Naive thymus-derived CD4-positive, alpha-beta T cell (primary cell): ENCODE measurements at regions not wholly inside any gene's neighbourhood (a gene's known extent, or its start where the extent isn't known, plus 50 kb on each side); places are given as distances from the start of the nearest gene placed in this dataset.

Source experiments
- ATAC-seq: fragments of 150-1000 bp; cut with Tn5 transposase; 2 replicates; pipeline ENCODE4 v1.10.0; 2021; ENCODE audit warnings: mild to moderate bottlenecking, moderate library complexity
- CTCF ChIA-PET: fragments of 350-600 bp; sonication (Branson Sonifier 250); formaldehyde crosslinking; loops from one replicate; lab custom pipeline; 2021; ENCODE audit warnings: antibody characterized with exemption; lab: Charles Lee
- POLR2A ChIA-PET: fragments of 350-600 bp; sonication (Branson Sonifier 250); formaldehyde crosslinking; loops from one replicate; lab custom pipeline; 2021; ENCODE audit warnings: antibody characterized with exemption, inconsistent platforms; lab: Charles Lee
- DNase-seq, 9 donors: peaks; one replicate each; pipeline versions ENCODE4 v3.0.0 to v3.0.0-alpha.2; 2020 to 2022; ENCODE audit warnings: mixed read lengths in 1 of 9
- H3K27ac ChIP-seq: one replicate; pipeline ENCODE4 v1.7.0; 2013; ENCODE audit warnings: mild to moderate bottlenecking, low read depth, low read length, moderate library complexity
- H3K27me3 ChIP-seq, 2 donors: one replicate each; pipeline ENCODE4 v1.7.0; 2013; ENCODE audit warnings: low read length in 2 of 2, mild to moderate bottlenecking in 2 of 2, moderate library complexity in 2 of 2; ENCODE audit not compliant: control insufficient read depth in 2 of 2, insufficient read depth in 2 of 2
- H3K36me3 ChIP-seq, 3 experiments: 1 replicate in 2 of 3; 2 replicates in 1 of 3; pipeline ENCODE4 v1.7.0; 2013; ENCODE audit warnings: low read length in 3 of 3, mild to moderate bottlenecking in 3 of 3, moderate library complexity in 1 of 3; ENCODE audit not compliant: insufficient read depth in 3 of 3, control insufficient read depth in 2 of 3
- H3K4me1 ChIP-seq, 2 donors: one replicate each; pipeline ENCODE4 v1.7.0; 2013; ENCODE audit warnings: low read length in 2 of 2, mild to moderate bottlenecking in 2 of 2, moderate library complexity in 1 of 2; ENCODE audit not compliant: control insufficient read depth in 2 of 2, insufficient read depth in 2 of 2
- H3K4me3 ChIP-seq: 2 replicates; pipeline ENCODE4 v1.7.0; 2013; ENCODE audit warnings: mild to moderate bottlenecking, low read length
- H3K9me3 ChIP-seq, 3 experiments: 1 replicate in 2 of 3; 2 replicates in 1 of 3; pipeline ENCODE4 v1.7.0; 2013; ENCODE audit warnings: low read length in 3 of 3; ENCODE audit not compliant: control insufficient read depth in 2 of 3
- H3K27ac Mint-ChIP-seq, 9 donors: one replicate each; pipeline ENCODE4 v1.8.0; 2020 to 2022; ENCODE audit warnings: mixed read lengths in 9 of 9, mild to moderate bottlenecking in 8 of 9, moderate library complexity in 5 of 9, inconsistent platforms in 2 of 9
- H3K27me3 Mint-ChIP-seq, 5 donors: one replicate each; pipeline ENCODE4 v1.8.0; 2021 to 2022; ENCODE audit warnings: mixed read lengths in 5 of 5, mild to moderate bottlenecking in 1 of 5
- H3K36me3 Mint-ChIP-seq, 5 donors: one replicate each; pipeline ENCODE4 v1.8.0; 2020 to 2022; ENCODE audit warnings: mixed read lengths in 5 of 5, mild to moderate bottlenecking in 3 of 5, inconsistent platforms in 1 of 5
- H3K4me1 Mint-ChIP-seq, 7 donors: one replicate each; pipeline ENCODE4 v1.8.0; 2020 to 2022; ENCODE audit warnings: mixed read lengths in 7 of 7, mild to moderate bottlenecking in 3 of 7, inconsistent platforms in 1 of 7
- H3K4me3 Mint-ChIP-seq, 10 donors: one replicate each; pipeline ENCODE4 v1.8.0; 2020 to 2022; ENCODE audit warnings: mild to moderate bottlenecking in 10 of 10, mixed read lengths in 10 of 10, moderate library complexity in 6 of 10, inconsistent platforms in 2 of 10
- H3K9me3 Mint-ChIP-seq, 11 donors: one replicate each; pipeline ENCODE4 v1.8.0; 2020 to 2022; ENCODE audit warnings: mixed read lengths in 11 of 11, mild to moderate bottlenecking in 4 of 11, inconsistent platforms in 1 of 11, moderate library complexity in 1 of 11
- intact Hi-C, 2 donors: fragments of 100-400 bp; cut with micrococcal nuclease; formaldehyde crosslinking; loops; one replicate each; pipeline ENCODE4 v1.15.1; 2023

DNA sequence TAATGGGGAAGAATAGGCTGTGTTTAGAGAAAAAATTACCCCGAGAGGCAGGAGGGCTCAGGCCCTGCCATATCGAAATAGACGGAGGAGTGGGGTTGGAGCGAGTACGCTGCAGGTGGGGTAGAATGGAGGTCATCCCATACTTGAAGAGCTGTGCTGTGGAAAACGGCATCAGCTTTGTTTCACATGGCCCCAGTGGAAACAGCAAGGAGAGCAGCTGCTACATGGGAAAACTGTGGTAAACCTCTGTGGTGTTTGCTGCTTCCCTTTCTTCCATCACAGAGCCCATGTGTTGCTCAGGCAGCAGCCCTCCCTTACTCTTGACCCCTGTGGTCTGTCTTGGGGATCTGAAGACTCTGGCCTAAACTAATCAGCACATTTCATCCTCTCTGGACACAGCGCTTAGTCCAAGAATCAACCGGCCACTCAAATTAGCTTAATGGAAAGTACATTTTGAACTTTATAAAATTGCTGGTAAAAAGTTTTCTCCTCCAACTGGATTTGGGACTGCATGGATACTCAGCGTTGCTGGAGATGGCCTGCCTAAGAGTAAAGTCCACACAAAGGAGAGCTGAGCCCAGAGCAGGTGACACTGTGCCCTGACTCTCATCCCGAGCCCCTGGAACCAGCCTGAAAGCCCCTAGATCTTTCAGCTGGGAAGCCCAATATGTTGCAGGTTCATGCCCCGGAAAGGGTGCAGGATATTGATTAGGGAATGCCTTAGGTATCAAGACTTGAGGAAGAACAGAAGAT lies 127.1 kb upstream of the GADD45A start:
- no peaks in the 10 kb centered on the region for H3K27me3 ChIP-seq
- H3K36me3 ChIP-seq, result no peaks in the 10 kb centered on the region
- no peak overlapping the region for H3K4me3 Mint-ChIP-seq
- H3K4me3 ChIP-seq, result no peak overlapping the region
- H3K27ac Mint-ChIP-seq, result no peak overlapping the region
- intact Hi-C loops, result no loop called here
- DNase-seq, result no peak
- peaks cover 0 to 17% (median 5%) of the 10 kb centered on the region in 5 donors for H3K27me3 Mint-ChIP-seq
- ATAC-seq, result no peak
- H3K27ac ChIP-seq, result no peak overlapping the region
- ChIA-PET POLR2A (no interaction called here), CTCF (interaction anchor here (9.1 kb wide), 1 partner anchor 202 kb away, joined by 100 read pairs; no protein-coding TSS in a partner anchor)
- H3K36me3 Mint-ChIP-seq, result no peaks in the 10 kb centered on the region
- H3K4me1 Mint-ChIP-seq, result peaks cover 0 to 1% (median 0%) of the 10 kb centered on the region in 7 donors
- H3K9me3 Mint-ChIP-seq, result no peaks in the 10 kb centered on the region
- no peaks in the 10 kb centered on the region for H3K4me1 ChIP-seq
- no peaks in the 10 kb centered on the region for H3K9me3 ChIP-seq

DNA sequence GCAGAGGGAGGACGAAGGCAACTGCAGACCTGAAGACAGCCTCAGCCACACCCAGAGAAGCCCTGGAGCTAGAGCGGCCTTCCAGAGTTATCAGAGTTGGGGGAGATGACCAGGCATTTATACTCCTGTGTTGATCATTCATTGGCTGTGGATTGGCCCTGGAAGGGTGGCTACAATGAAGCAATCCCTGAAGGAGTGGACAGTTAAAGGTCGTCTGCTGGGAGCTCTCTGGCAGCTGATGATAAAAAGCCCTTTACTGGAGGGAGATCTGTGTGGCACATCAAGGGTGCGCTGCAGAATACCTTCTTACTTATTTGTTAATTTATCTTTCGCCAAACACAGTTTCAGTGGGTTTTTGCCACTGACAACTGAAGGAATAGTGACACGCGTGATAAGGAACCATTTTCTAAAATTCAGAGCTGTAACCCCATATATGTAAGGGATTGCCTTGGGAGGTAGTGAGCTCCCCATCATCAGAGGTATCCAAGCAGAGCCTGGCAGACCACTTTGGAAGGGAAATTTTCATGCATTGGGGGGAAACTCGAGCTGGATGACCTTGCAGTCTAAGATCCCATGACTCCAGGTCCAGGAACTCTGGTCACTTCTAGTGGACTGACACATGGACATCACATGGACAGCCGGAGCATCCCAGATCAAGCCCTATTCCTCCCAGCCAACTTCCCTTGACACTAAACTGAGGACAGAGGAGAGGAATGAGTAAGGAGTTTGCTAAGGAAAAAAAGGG lies 126.4 kb upstream of the GADD45A start:
- Mint-ChIP-seq H3K36me3 (no peaks in the 10 kb centered on the region), H3K4me1 (peaks cover 0 to 1% (median 0%) of the 10 kb centered on the region in 7 donors), H3K4me3 (no peak overlapping the region), H3K9me3 (no peaks in the 10 kb centered on the region), H3K27ac (no peak overlapping the region), H3K27me3 (peaks cover 0 to 16% (median 5%) of the 10 kb centered on the region in 5 donors)
- POLR2A ChIA-PET, result no interaction called here
- H3K4me1 ChIP-seq, result no peaks in the 10 kb centered on the region
- no peaks in the 10 kb centered on the region for H3K9me3 ChIP-seq
- H3K36me3 ChIP-seq, result no peaks in the 10 kb centered on the region
- CTCF ChIA-PET, result interaction anchor here (9.1 kb wide), 1 partner anchor 201 kb away, joined by 100 read pairs; no protein-coding TSS in a partner anchor
- no peak overlapping the region for H3K4me3 ChIP-seq
- no peaks in the 10 kb centered on the region for H3K27me3 ChIP-seq
- no peak overlapping the region for H3K27ac ChIP-seq
- DNase-seq (no peak), ATAC-seq (no peak)
- intact Hi-C loops, result no loop called here

DNA sequence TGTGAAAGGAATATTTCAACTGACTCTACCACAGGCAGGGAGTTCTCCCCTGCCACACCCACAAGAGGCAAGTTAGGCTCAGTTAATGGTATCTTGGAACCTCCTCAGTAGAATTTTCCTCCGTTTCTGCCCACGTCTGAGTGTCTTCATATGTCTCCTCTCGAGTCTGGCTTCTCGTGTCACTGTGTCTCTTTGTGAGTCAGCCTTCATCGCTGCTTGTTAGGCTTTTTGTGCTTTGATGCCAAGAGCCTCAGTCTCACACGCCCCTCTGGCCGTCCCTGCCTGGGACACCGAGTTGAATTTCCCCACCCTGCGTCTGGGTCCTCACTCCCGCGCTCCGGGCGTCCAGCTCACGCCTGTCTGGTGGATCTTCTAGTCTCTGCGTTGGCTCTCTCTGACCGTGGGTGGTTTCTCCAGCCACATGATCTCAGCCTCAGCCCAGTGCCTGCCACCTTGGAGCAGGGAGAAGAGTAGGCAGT lies 125.7 kb upstream of the GADD45A start:
- no peaks in the 10 kb centered on the region for H3K9me3 ChIP-seq
- no peaks in the 10 kb centered on the region for H3K4me1 ChIP-seq
- H3K4me3 Mint-ChIP-seq, result no peak overlapping the region
- ATAC-seq (no peak), DNase-seq (no peak)
- intact Hi-C loops, result no loop called here
- H3K36me3 ChIP-seq, result no peaks in the 10 kb centered on the region
- H3K27ac ChIP-seq, result no peak overlapping the region
- no peak overlapping the region for H3K27ac Mint-ChIP-seq
- peaks cover 0 to 3% (median 0%) of the 10 kb centered on the region in 7 donors for H3K4me1 Mint-ChIP-seq
- no peaks in the 10 kb centered on the region for H3K27me3 ChIP-seq
- H3K27me3 Mint-ChIP-seq, result peaks cover 0 to 16% (median 5%) of the 10 kb centered on the region in 5 donors
- POLR2A ChIA-PET, result no interaction called here
- no peaks in the 10 kb centered on the region for H3K36me3 Mint-ChIP-seq
- CTCF ChIA-PET, result interaction anchor here (9.1 kb wide), 1 partner anchor 200 kb away, joined by 100 read pairs; no protein-coding TSS in a partner anchor
- no peaks in the 10 kb centered on the region for H3K9me3 Mint-ChIP-seq
- H3K4me3 ChIP-seq, result no peak overlapping the region

DNA sequence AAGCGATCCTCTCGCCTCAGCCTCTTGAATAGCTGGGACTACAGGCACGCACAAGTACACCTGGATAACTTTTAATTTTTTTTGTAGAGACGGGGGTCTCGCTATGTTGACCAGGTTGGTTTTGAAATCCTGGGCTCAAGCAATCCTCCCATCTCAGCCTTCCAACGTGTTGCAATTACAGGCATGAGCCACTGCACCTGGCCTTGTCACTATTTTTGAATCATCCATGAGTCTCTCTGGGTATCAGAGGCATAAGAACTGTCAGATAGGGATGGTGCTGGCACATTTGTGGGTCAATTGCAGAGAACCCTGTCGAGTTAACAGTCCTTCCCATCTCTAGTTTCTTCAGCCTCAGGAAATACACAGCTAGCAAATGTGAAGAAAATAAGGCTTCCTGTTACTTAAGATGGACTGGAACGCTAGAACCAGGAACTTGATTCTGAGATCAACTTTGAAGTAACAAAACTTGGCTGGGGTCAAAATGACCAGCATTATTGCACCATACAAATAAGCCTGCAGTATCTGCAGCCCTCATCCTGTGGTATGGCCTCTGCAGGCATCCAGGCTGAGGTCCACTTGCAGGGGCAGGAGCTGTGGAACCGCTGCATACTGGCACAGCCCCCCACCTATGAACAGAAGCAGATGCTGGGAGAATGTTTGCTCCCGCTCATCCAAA lies 124.3 kb upstream of the GADD45A start:
- CTCF ChIA-PET, result interaction anchor here (0.5 to 9.1 kb wide), 9 partner anchors 10 to 209 kb away, joined by 3 to 100 read pairs (median 4); no protein-coding TSS in a partner anchor
- POLR2A ChIA-PET, result no interaction called here
- intact Hi-C loops, result loop anchor here (1.0 kb wide), 3 partner anchors 28 to 200 kb away; partner anchors contain the start of gene GADD45A (in 1 of the 2)
- Mint-ChIP-seq H3K36me3 (no peaks in the 10 kb centered on the region), H3K27ac (no peak overlapping the region), H3K4me1 (peaks cover 0 to 3% (median 0%) of the 10 kb centered on the region in 7 donors), H3K27me3 (peaks cover 0 to 15% (median 5%) of the 10 kb centered on the region in 5 donors), H3K4me3 (no peak overlapping the region), H3K9me3 (no peaks in the 10 kb centered on the region)
- Histone ChIP-seq H3K27ac (no peak overlapping the region), H3K4me1 (no peaks in the 10 kb centered on the region), H3K9me3 (no peaks in the 10 kb centered on the region), H3K36me3 (no peaks in the 10 kb centered on the region), H3K4me3 (no peak overlapping the region), H3K27me3 (no peaks in the 10 kb centered on the region)
- ATAC-seq (no peak), DNase-seq (no peak)

DNA sequence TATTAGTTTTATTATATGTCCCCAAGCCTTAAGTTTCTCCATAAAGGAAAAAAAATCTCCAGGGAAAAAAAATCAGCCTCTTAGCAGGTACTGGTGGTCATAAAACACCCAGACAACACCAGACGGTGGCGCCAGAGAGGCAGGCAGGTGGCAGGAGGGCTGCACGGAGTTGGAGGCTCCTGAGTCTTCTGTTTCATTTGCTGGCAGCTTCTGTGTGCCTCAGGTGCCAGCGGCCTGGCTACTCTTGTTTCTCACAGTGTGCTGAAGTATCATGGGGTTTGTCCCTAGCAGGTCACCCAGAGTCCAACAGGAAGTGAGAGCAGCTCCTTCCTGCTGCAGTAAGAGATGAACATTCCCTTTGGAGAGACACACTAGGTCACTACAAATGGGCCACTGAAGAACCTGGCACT lies 123.3 kb upstream of the GADD45A start:
- Histone ChIP-seq H3K4me1 (no peaks in the 10 kb centered on the region), H3K27ac (no peak overlapping the region), H3K9me3 (no peaks in the 10 kb centered on the region), H3K27me3 (no peaks in the 10 kb centered on the region), H3K4me3 (no peak overlapping the region), H3K36me3 (no peaks in the 10 kb centered on the region)
- H3K36me3 Mint-ChIP-seq, result no peaks in the 10 kb centered on the region
- intact Hi-C loops, result loop anchor here (1.0 kb wide), 3 partner anchors 29 to 199 kb away; partner anchors contain the start of gene GADD45A (in 1 of the 2)
- POLR2A ChIA-PET, result no interaction called here
- peaks cover 0 to 15% (median 5%) of the 10 kb centered on the region in 5 donors for H3K27me3 Mint-ChIP-seq
- H3K9me3 Mint-ChIP-seq, result no peaks in the 10 kb centered on the region
- DNase-seq (peak; percentile 51 to 84 (median 70)), ATAC-seq (peak; percentile 80)
- no peak overlapping the region for H3K27ac Mint-ChIP-seq
- H3K4me3 Mint-ChIP-seq, result no peak overlapping the region
- CTCF ChIA-PET, result interaction anchor here (0.9 to 9.1 kb wide), 8 partner anchors 9 to 204 kb away, joined by 3 to 100 read pairs (median 4); no protein-coding TSS in a partner anchor
- H3K4me1 Mint-ChIP-seq, result peaks cover 0 to 3% (median 0%) of the 10 kb centered on the region in 7 donors

DNA sequence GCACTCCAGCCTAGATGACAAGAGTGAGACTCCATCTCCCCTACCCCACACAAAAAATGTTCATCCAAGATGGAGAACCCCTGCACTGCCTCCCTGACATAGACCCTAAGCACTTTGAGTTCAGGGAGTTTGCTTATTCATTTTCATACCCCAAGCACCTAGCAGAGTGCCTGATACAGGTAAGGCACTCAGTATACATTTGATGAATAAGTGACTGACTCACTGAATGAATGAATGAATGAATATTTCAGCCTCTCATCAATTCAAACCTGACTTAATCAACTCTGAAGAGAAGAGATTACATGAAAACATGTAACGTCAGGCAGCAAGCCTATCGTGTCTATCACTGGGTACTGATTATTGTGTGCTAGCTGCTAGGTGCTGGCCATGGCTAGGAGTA lies 121.3 kb upstream of the GADD45A start:
- Mint-ChIP-seq H3K4me3 (no peak overlapping the region), H3K36me3 (no peaks in the 10 kb centered on the region), H3K9me3 (no peaks in the 10 kb centered on the region), H3K27ac (no peak overlapping the region), H3K27me3 (peaks cover 0 to 3% (median 1%) of the 10 kb centered on the region in 5 donors), H3K4me1 (peaks cover 0 to 2% (median 0%) of the 10 kb centered on the region in 7 donors)
- no peaks in the 10 kb centered on the region for H3K9me3 ChIP-seq
- ChIA-PET POLR2A (no interaction called here), CTCF (interaction anchor here (9.1 kb wide), 1 partner anchor 196 kb away, joined by 100 read pairs; no protein-coding TSS in a partner anchor)
- H3K27me3 ChIP-seq, result no peaks in the 10 kb centered on the region
- ATAC-seq, result no peak
- H3K4me1 ChIP-seq, result no peaks in the 10 kb centered on the region
- no peaks in the 10 kb centered on the region for H3K36me3 ChIP-seq
- DNase-seq, result no peak
- H3K27ac ChIP-seq, result no peak overlapping the region
- no peak overlapping the region for H3K4me3 ChIP-seq
- intact Hi-C loops, result no loop called here
